ENCODE measurements at regions not wholly inside any gene's neighbourhood (a gene's known extent, or its start where the extent isn't known, plus 50 kb on each side); places are given as distances from the start of the nearest gene placed in this dataset.

- no peak for TF ChIP-seq ZNF580 (CRISPR knock-in tag; IDR thresholded peaks at IDR 0.05; ENCODE audit: borderline replicate concordance, low read depth)
- TF ChIP-seq GABPA (IDR thresholded peaks at IDR 0.05; ENCODE audit: low read depth, low read length): no peak
- TF ChIP-seq GABPA (CRISPR knock-in tag; IDR thresholded peaks at IDR 0.05; ENCODE audit: low read depth): no peak
- TF ChIP-seq CTCF (CRISPR knock-in tag; IDR thresholded peaks at IDR 0.05): no peak
- no peak for TF ChIP-seq E2F1 (CRISPR knock-in tag; IDR thresholded peaks at IDR 0.05)
- no peak for TF ChIP-seq IRF2 (CRISPR knock-in tag; IDR thresholded peaks at IDR 0.05)
- no peak for TF ChIP-seq ZBTB49 (CRISPR knock-in tag; IDR thresholded peaks at IDR 0.05; ENCODE audit: borderline replicate concordance)
- no peak for TF ChIP-seq REXO4 (CRISPR knock-in tag; IDR thresholded peaks at IDR 0.05; ENCODE audit: borderline replicate concordance)
- TF ChIP-seq TP53 (CRISPR knock-in tag; conservative IDR thresholded peaks at IDR 0.05): no peak
Observed at GRCh38 chr7:45389073-45389872, 184.9 kb upstream of the ADCY1 start.
